Activated CD4-positive, alpha-beta T cell treated with anti-CD3 and anti-CD28 coated beads, Interleukin-2, Interleukin-6, amounts not matched to agents 100 ng/mL and 50 ng/mL, durations not matched to agents 16 hours and 8 hours (primary cell): ENCODE measurements at regions not wholly inside any gene's neighbourhood (a gene's known extent, or its start where the extent isn't known, plus 50 kb on each side); places are given as distances from the start of the nearest gene placed in this dataset.
"Not testable (repeated sequence)": the region's sequence is repeated elsewhere in the genome, so short reads cannot be mapped to it uniquely, and the experiment has no call there.

Experiments
- DNase-seq: peaks from one replicate; pipeline ENCODE4 v3.0.0-alpha.2; 2020

DNA sequence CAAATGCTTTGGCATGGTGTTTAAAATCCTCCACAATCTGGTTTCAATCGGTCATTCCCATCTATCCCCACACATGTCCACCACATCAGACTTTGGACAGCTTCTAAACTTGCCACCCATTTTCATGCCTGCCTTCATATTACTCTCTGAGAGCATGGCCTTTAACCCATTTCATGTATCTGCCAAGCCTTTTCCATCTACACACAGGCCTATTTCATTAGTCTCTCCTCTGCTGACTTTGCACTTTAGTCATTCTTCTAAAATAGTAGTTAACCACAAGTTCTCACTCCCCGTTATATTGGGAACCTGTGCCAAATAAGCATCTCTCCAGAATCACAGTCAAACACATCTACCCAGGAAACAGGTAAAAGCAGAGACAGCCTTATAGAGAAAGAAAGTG lies 142.2 kb downstream of the MZT1 start:
- DNase-seq: no peak

DNA sequence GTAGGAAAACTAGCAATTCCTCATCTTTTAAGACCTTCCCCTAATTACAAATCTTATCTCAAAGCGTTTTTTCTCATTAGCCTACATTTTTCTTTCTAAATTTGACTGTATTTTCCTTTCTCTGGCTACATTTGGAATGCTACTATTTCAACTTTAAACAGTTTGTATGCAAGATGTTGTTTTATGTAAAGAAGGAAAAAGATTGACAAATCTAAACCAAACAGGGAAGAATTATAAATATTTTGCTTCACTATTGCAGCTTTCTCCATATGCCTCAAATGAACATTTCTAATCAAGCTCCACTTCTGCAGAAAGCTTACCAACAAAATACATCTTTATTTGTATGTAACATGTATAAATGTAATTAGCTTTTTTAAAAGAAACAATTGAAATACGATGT lies 156.2 kb downstream of the MZT1 start:
- DNase-seq: no peak

DNA sequence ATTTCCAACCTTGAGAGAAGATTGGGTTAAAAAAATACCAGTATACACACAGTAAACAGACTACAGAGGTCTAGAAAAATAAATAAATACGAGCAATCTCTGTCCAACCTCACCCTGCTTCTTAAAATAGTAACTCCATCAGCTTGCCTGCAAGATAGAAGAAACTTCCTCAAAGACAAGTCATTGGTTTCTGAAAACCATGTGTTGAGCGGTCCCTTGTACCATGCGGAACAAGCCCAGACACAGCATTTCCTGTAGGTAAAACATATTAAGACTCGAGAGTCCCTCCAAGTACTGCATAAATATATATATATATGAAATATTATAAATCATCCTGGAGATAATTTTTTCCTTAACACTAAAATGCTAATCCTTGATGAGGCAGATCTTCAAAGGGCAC lies 157.4 kb downstream of the MZT1 start:
- DNase-seq: no peak

DNA sequence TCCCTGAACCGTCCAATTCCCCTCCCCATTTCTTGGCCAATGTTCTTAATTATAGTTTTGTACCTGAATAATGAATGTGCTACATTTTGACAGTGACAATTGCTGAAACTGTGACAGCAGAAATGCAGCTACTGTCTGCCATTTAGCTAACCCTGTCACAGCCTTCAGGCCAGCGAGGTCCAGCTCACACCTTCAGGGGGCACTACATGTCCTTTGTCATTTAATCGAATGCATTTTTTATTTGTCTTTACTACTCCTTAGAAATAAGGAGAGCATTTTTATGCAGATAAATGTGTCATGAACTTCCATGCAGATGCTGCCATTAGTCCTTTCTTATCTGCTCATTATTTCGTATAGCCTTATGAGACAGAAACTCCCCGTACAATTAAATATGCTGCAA lies 159.9 kb downstream of the MZT1 start:
- DNase-seq: no peak

DNA sequence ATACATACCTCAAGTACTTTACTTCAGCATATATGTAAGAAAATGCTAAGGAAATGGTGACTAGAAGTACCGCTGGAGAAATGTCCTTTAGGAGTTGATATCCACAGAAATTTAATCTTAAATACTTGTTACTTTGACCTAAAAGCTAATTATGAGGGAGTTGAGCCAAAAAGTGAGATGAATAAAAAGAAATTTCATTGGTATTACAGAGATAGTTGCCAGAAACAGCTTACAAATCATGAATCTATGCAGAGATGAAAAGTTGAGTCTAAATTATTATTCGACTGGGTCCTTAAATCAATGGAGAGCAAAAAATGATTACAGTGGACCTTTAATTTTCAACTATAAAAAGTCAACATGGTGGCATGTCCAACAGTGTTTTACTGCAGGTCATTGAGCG lies 160.9 kb downstream of the MZT1 start:
- DNase-seq: no peak

DNA sequence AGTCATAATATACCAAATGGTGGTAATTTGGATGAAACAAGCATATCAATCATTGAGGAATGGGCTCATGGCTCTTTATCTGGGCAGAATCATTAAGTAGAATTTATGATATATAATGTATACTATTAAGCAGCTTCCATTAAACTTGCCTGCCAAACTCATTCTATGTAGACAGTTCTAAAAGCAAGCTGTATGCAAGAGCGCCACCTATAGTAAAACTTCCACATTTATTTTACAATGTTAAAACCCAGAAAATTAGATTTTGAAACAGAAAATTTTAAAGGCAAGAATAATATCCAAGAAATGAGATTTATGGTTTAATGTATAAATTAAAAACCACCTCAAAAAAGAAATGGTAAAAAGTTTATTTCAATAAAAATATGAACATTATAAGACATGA lies 161.5 kb downstream of the MZT1 start:
- DNase-seq: peak; percentile 13

DNA sequence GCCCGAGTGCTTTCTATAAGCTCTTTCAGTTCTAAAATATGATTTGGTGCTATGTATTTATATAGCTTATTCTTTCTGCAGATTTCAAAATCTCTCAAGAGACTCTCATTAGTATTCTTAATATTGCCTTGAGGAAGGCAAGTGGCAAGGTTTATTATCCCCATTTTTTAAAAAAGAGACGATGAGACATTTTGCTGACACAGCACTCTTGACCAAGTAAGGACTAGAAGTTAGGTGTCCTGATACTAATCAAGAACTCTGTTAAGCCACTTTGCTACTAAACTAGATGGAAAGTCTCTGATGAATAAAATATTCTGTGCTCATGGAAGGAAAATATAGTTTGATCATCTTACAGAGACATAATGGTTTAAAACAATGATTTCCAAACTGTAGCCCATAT lies 164.7 kb downstream of the MZT1 start:
- no peak for DNase-seq

DNA sequence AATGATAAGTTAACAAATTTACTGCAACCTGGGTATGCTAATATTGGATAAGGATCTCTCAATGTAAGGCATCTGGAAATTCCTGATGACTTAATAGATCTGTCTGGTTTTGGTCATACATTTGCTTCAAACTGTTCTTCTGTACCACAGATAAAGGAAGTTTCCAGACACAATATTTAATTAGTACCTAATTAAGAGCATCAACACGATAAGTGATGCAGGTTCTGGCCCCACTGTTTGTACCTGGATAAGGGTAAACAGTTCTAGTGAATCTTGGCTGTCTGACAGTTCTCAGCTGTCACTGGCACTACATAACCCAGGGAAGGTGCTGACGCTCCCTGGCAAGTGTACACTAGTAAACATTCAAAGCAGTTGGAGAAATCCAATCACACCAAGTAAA lies 165.6 kb downstream of the MZT1 start:
- DNase-seq: no peak

DNA sequence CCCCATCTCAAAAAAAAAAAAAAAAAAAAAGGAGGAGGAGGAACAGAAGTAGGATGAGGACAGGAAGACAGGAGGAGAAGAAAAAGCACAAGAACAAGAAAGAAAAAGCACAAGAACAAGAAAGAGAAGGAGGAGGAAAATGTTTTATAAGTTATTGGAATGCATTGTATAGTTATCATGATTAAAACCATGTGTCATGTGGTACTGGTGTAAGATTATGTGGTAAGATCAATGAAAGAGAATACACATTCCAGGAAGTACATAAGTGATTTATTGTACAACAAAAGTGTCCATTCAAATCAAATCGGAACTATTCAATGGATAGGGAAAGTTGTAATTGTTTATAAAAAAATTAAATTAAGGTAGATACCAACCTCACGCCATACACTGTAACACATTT lies 167.7 kb downstream of the MZT1 start:
- no peak for DNase-seq

DNA sequence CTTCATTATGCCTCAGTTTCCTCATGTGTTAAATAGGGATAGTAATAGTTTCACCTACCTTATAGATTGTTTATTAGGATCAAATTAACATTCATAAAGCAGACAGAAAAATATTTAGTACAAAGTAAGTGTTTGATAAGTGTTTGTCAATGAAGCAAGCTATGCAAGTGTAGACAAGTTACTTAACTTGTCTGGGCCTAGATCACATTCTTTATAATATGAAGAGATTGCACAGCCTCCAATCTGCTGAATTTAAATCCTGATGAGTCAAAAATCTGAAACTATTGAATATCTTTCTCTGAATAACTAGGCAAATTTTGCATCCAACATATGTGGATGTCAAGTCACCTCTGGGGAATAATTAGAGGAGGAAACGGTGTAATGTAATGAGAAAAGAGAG lies 170.5 kb downstream of the MZT1 start:
- no peak for DNase-seq

DNA sequence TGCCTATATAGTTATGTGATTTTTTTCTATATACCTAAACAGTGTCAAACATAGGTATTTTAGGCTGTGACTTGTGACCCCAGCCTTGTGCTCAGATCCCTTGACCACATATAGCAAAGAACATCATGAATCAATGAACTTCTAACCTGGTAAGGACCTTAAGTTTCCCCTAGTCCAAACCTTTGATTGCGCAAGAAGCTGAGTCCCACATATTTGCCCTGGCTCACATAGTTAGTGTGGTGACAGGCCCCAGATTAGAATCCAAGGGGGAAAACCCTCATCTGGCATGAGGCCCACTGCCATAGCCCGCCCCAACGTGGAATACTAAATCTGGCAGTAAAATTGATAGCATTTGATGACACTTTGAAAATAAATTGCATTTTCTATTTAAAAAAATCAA lies 171.8 kb downstream of the MZT1 start:
- DNase-seq: no peak

DNA sequence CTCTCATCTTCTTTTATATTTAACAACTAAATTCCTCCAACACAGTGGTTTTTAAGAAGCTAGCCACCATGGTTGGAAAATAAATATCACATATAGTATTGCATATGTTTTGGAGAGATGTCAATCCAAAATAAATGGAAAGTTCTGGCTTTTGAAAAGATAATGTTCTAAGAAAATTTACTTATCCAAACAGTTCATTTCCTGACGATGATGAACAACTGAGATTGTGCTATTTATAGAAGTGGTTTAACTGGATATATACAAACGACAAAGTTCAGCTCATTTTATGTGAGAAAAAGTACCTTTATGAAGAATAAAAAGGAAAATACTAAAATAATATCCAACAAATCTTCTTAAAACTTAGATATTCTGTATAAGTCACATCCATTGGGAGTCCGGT lies 174.7 kb downstream of the MZT1 start:
- no peak for DNase-seq

DNA sequence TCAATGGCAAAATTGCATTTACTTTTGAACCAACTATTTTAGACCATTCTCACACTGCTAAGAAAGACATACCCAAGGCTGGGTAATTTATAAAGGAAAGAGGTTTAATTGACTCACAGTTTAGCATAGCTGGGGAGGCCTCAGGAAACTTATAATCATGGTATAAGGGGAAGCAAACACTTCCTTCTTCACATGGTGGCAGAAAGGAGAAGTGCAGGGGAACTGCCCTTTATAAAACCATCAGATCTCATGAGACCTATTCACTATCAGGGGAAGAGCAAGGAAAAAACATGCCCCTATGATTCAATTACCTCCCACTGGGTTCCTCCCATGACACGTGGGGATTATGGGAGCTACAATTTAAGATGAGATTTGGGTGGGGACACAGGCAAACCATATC lies 181.5 kb downstream of the MZT1 start:
- DNase-seq: not testable (repeated sequence)

DNA sequence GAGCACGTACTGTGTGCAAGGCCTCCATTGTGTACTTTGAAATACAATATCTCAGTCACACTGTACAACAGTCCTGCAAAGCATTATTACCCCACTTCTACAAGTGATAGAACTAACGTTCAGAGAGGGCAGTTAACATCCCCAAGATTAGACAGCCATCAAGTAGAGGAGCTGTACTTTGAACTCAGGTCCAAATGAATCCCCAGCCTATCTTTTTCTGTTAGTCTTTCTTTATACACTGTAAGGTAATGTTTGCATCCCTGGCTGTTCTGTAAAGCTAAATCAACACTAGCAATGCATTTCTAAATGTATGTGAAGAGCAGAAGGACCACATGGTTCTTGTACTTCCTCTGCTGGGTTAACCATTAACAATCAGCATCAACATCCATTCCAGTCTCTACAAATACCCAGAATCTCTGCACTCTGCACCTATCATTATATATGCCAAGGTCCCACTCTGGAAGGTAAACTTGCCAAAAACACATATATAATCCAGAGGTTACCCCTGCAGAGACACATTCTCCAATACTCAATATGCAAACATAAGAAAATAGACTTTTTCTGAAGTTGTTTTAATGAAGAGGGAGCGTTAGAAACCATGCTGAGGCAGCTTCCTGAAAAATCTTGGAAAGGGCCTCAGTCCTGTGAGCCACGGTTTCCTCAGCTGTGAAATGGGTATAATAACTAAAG lies 182.3 kb downstream of the MZT1 start:
- DNase-seq: no peak

DNA sequence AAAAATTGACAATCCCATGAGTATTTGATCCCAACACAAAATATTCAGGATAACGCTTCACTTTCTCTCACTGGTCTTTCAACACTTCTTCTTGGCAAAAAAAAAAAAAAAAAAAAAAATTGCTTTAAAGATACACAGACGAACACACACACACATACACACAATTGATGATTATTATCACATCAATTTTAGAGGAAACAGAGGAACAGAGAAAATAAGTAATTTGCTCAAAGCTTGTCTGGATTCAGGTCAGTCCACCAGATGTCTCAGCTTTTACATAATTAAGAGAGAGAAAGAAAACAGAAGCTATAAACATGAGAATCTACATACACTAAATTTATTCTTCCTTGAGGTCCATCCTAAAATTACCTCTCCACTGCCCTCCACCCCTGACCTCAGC lies 183.4 kb downstream of the MZT1 start:
- no peak for DNase-seq

DNA sequence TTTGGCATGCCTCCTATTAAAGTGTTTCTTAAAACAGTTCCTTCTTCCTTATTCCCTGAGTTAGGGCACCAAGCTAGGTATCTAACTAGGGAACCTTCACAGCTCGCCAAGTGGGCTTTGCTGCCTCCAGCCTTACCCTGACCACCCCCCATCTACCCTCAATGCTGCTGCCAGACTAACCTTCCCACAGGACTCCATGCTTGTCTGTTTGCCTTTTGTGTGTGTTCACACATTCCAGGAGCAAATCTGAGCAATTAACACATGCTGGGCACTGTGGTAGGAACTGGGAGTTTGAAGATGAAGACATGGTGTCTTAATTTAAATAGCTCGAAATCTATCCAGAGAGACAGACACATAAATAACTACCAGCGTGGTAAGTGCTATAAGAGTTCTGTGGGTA lies 185.2 kb downstream of the MZT1 start:
- DNase-seq: no peak

DNA sequence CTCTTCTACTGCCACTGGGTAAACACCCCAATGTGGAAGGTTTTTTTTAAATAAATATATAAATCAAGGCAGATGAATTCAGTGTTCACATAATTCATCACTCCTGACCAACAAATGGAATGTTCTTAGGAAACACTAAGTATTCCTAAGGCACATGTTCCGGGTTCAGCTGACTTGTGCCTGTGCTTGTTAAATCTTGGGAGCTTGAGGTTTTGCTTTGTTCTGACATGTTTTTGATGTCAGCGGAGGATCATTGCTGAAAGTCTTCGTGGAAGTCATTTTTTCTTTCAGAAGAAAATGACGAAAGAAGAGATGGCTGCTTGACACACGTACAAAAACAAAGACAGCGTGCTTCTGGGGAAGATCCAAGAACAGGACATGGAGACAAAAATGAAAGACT lies 185.8 kb downstream of the MZT1 start:
- DNase-seq: no peak

DNA sequence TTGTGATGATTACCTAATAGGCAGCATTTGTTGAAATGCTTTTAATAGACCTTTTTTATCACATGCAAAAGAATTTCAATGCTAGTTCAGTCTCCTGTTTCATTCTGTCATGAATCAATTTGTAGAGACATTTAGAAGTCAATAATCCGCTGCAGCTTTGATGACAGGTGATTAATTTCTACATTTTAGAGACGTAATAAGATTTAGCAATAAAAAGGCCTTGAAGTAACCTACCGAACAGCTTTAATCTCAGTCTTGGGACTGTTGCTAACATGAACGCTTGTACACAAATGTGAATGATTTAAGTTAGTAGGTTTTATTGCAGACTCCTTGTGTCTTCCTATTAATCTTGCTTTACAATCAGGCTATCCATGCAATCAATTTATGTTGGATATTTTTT lies 186.5 kb downstream of the MZT1 start:
- DNase-seq: no peak

DNA sequence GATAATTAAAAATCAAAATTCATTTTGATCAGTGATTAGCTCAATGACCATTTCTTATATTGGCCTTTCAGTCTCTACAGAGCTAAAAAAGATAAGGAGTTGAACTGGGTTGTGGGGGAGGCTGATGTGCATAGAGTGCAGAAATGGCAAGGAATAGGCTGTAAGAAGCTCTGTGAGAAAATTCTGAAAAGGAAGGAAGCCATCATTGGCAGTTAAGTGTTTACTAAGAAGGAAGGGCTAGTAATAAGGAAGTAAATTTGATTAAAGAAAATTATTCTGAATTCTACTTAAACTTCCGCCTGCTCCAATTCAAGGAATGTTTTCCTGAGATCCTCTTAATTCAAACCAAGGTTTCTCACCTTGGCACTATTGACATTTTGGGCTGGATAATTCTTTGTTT lies 187.5 kb downstream of the MZT1 start:
- DNase-seq: no peak

DNA sequence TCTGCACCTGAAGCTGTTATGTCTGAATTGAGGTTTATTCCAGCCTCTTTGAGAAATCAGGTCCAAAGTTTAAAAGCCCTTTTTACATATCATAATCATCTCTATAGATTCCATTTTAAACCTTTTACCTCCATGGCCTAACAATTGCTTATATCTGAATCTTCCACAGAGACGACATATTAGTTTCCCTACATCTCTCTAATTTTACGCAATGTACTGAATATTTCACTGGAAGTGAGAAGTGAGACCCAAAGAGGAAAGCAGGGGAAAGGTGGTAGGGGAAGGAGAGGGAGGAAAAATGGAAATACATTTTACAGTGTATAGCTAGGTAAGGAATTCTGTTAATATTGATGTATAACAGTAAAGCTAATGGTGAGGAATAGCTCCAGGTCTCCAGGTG lies 189.6 kb downstream of the MZT1 start:
- DNase-seq: no peak

DNA sequence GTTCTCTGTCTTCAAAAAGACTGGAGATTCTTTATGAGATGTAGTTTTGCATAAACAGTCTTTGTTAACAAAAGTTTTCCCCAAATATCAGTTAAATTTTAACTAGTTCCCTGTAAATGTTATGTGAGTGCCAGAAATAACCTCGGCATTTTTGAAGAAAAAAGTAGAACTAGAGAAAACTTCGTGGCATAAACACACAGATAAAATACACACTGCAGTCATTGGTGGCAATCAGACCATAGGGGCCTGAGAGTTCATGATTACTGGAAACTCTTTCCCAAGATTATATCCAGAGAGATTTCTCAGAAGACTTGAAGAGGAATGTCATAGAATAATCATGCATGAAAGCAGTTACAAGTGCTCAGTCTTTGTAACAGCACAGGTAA lies 190.0 kb downstream of the MZT1 start:
- no peak for DNase-seq

DNA sequence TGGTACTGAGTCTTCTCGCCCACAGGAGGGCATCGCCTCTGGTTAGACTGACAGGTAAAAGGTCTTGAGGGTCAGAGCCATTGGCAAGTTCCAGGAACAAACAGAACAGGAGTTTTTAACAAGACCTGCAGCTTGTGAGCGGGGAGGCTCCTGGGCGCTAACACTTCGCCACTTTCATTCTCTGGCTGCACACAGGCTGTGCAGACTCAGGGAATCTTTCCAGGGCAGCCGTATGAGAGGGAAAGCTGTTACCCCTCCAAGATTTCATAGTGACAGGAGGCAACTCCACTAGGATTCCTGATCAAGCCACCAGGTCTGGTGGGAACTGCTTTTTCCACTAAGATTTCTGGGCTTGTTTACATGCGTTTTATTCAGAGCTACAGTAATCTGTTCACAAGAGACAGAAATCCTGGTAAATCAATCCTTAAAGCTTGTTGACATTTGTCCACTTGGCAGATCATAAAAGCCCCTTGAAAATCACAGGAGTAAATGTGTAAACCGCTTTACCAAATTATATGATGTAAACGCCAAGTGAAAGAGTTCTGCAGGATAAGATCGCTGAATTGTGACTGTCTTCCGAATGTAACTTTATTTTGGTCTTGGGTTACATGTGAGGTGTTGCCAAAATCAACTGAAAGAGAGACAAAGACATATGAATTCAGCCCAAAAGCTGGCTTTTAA lies 190.6 kb downstream of the MZT1 start:
- no peak for DNase-seq

DNA sequence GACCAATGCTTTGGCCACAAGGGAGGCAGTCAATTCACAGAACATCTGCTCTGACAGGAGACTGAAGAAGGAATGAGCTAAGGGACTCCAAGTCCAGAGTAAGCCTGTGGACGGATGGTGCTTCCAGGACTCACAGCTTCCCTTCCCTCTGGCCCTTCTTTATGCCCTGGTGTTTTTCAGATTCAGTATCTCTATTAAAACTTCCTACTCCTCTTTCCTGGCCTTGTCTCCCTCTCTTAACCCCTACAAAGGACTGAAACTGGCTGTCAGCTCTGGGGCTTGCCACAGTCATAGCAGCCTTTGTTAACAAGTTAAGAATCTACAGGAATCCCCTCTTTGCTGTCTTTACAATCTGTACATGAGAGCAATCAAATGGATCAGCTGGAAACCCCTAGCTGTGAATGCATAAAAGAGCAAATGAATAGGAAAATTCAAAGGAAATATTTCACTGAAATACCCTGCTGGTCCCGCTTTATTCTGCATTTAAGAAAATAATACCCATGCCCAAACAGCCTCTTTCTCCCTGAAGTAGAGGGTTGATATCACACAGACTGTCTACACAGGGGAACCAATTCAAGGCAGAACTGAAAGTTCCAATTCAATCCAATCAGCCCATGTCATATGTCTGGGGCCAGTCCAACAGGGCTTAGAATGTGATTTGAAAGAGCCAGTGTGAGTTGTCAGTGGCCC lies 192.3 kb downstream of the MZT1 start:
- no peak for DNase-seq

DNA sequence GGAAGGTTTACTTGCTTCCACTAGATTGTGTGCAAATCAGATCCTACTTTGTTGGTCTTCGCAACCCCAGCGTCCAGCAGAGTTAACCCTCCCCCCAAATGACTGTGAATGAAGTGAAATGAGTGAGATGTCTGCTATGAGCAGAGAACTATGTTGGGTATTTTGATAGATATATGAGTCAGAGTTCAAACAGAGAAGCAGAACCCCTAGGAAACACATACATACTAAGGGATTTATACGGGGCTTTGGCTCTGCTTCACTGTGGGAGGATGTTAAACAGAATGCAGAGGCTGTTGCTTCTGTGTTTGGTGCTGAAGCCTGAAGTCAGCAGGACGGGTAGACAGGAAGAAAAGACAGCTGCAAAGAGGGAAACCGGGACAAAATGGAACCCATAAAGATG lies 197.0 kb downstream of the MZT1 start:
- DNase-seq: no peak

DNA sequence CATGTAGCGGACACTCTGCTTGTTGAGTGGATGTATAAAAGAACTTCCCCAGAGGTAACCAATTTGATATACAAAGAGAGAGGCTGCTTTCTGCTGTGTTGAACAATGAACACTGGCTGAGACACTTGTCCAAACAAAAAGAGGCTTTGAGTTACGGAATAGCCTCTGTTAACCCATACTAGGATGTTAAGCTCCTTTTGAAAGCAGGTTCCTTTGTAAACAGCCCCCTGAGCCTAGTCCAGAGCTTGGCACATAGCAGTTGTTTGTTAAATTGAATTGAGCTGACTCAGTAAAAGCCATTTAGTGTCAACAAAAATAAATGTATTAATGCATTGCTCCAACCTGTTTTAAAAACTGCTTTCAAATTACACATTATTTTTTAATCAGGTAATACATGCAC lies 200.1 kb downstream of the MZT1 start:
- DNase-seq: no peak
